ENCODE measurements at regions not wholly inside any gene's neighbourhood (a gene's known extent, or its start where the extent isn't known, plus 50 kb on each side); places are given as distances from the start of the nearest gene placed in this dataset.

GRCh38 chr2:19541884-19542283 lies 183.5 kb upstream of the OSR1 start:
- Histone ChIP-seq H3K4me3 (ENCODE audit: low read depth, low read length, poor library complexity, severe bottlenecking) (no peak overlapping the region), H2AFZ (ENCODE audit: low read length) (no peak overlapping the region), H3K9me2 (ENCODE audit: low read depth, low read length) (no peaks in the 10 kb centered on the region), H3K27me3 (ENCODE audit: insufficient read depth, low read length) (no peaks in the 10 kb centered on the region), H3K36me3 (ENCODE audit: insufficient read depth, low read length) (no peaks in the 10 kb centered on the region), H3K4me1 (ENCODE audit: insufficient read depth, low read length, severe bottlenecking) (no peaks in the 10 kb centered on the region), H3K4me2 (ENCODE audit: low read length) (no peak overlapping the region), H3K9ac (ENCODE audit: low read length) (no peak overlapping the region), H3K79me2 (ENCODE audit: insufficient read depth, low read length) (no peaks in the 10 kb centered on the region), H3K27ac (ENCODE audit: low read depth, low read length, poor library complexity, severe bottlenecking) (no peak overlapping the region), H3K9me3 (ENCODE audit: low read length) (no peaks in the 10 kb centered on the region), H3F3A (ENCODE audit: insufficient read depth, low read length) (no peaks in the 10 kb centered on the region), H4K20me1 (ENCODE audit: insufficient read depth, low read length) (no peaks in the 10 kb centered on the region)
- no peak for TF ChIP-seq EZH2 (IDR thresholded peaks at IDR 0.05; ENCODE audit: borderline replicate concordance, low read length)
- TF ChIP-seq, protein P1, sequence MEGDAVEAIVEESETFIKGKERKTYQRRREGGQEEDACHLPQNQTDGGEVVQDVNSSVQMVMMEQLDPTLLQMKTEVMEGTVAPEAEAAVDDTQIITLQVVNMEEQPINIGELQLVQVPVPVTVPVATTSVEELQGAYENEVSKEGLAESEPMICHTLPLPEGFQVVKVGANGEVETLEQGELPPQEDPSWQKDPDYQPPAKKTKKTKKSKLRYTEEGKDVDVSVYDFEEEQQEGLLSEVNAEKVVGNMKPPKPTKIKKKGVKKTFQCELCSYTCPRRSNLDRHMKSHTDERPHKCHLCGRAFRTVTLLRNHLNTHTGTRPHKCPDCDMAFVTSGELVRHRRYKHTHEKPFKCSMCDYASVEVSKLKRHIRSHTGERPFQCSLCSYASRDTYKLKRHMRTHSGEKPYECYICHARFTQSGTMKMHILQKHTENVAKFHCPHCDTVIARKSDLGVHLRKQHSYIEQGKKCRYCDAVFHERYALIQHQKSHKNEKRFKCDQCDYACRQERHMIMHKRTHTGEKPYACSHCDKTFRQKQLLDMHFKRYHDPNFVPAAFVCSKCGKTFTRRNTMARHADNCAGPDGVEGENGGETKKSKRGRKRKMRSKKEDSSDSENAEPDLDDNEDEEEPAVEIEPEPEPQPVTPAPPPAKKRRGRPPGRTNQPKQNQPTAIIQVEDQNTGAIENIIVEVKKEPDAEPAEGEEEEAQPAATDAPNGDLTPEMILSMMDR (IDR thresholded peaks at IDR 0.05; ENCODE audit: low read length) = no peak

DNA sequence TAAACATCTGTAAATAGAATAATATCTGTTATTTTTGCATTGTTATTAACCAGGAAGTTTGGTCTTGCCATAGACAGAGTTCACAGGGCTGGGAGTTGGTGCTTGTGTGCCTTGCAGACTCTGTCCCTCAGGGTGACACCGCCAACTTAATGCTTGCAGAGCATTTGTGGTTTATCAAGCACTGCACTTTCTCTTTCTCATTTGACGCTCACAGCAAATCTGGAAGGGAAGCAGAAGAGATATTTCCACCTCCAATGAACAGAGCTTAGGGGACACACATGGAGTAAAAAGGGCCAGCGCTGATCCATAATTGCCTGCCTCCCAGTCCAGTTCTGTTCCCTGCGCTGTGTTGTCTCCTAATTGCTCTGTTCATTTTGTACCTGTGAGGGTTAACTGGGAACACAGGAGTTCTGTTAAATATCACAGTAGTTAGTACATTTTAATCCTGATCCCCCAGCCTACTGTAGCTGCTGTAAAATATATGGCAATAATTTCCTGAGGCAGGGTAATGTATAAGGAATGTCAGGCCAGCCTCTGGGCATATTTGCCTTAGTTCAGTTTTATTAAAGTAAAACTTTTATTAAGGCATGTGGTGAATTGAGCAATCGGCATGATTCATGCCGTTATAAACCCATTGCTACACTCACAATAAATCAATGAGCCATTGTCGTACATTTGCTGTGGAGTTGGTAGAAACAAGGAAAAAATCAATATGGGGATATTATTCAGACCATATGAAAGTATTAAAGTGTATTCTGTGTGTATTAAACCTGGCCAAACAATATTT lies 182.5 kb upstream of the OSR1 start:
- H3K36me3 ChIP-seq (ENCODE audit: insufficient read depth, low read length) = no peaks in the 10 kb centered on the region
- H3F3A ChIP-seq (ENCODE audit: insufficient read depth, low read length) = no peaks in the 10 kb centered on the region
- no peak overlapping the region for H3K4me3 ChIP-seq (ENCODE audit: low read depth, low read length, poor library complexity, severe bottlenecking)
- H3K27ac ChIP-seq (ENCODE audit: low read depth, low read length, poor library complexity, severe bottlenecking) = no peak overlapping the region
- no peaks in the 10 kb centered on the region for H3K27me3 ChIP-seq (ENCODE audit: insufficient read depth, low read length)
- no peaks in the 10 kb centered on the region for H3K79me2 ChIP-seq (ENCODE audit: insufficient read depth, low read length)
- H3K4me2 ChIP-seq (ENCODE audit: low read length) = no peak overlapping the region
- no peaks in the 10 kb centered on the region for H3K9me3 ChIP-seq (ENCODE audit: low read length)
- H3K9me2 ChIP-seq (ENCODE audit: low read depth, low read length) = no peaks in the 10 kb centered on the region
- H2AFZ ChIP-seq (ENCODE audit: low read length) = no peak overlapping the region
- H4K20me1 ChIP-seq (ENCODE audit: insufficient read depth, low read length) = no peaks in the 10 kb centered on the region
- no peak for TF ChIP-seq EZH2 (IDR thresholded peaks at IDR 0.05; ENCODE audit: borderline replicate concordance, low read length)
- TF ChIP-seq, protein P1 (IDR thresholded peaks at IDR 0.05; ENCODE audit: low read length) = no peak
- no peaks in the 10 kb centered on the region for H3K4me1 ChIP-seq (ENCODE audit: insufficient read depth, low read length, severe bottlenecking)
- no peak overlapping the region for H3K9ac ChIP-seq (ENCODE audit: low read length)

GRCh38 chr2:19538411-19538963 lies 180.1 kb upstream of the OSR1 start:
- H3K36me3 ChIP-seq (ENCODE audit: insufficient read depth, low read length) = no peaks in the 10 kb centered on the region
- no peak for TF ChIP-seq EZH2 (IDR thresholded peaks at IDR 0.05; ENCODE audit: borderline replicate concordance, low read length)
- TF ChIP-seq, protein P1 (IDR thresholded peaks at IDR 0.05; ENCODE audit: low read length) = no peak
- no peak overlapping the region for H3K4me3 ChIP-seq (ENCODE audit: low read depth, low read length, poor library complexity, severe bottlenecking)
- H3K27ac ChIP-seq (ENCODE audit: low read depth, low read length, poor library complexity, severe bottlenecking) = no peak overlapping the region
- no peaks in the 10 kb centered on the region for H3K27me3 ChIP-seq (ENCODE audit: insufficient read depth, low read length)
- H3K9me3 ChIP-seq (ENCODE audit: low read length) = no peaks in the 10 kb centered on the region
- no peaks in the 10 kb centered on the region for H3F3A ChIP-seq (ENCODE audit: insufficient read depth, low read length)
- H3K9ac ChIP-seq (ENCODE audit: low read length) = no peak overlapping the region
- H3K9me2 ChIP-seq (ENCODE audit: low read depth, low read length) = no peaks in the 10 kb centered on the region
- no peaks in the 10 kb centered on the region for H3K79me2 ChIP-seq (ENCODE audit: insufficient read depth, low read length)
- no peaks in the 10 kb centered on the region for H4K20me1 ChIP-seq (ENCODE audit: insufficient read depth, low read length)
- H3K4me2 ChIP-seq (ENCODE audit: low read length) = no peak overlapping the region
- no peak overlapping the region for H2AFZ ChIP-seq (ENCODE audit: low read length)
- no peaks in the 10 kb centered on the region for H3K4me1 ChIP-seq (ENCODE audit: insufficient read depth, low read length, severe bottlenecking)

Data from OCI-LY1 (cell line).